HepG2 (cell line): ENCODE measurements at regions not wholly inside any gene's neighbourhood (a gene's known extent, or its start where the extent isn't known, plus 50 kb on each side); places are given as distances from the start of the nearest gene placed in this dataset.

Source experiments
- CHD2 ChIP-seq: IDR thresholded peaks from 2 replicates; pipeline ENCODE4 v1.6.1; 2011; ENCODE audit warnings: low read depth, low read length, improper control_type of control experiment
- CREB1 ChIP-seq, 2 experiments: fragments of 450-650 bp in 1 of 2; IDR thresholded peaks; 2 replicates each; pipeline ENCODE4 v1.6.1; 2016 to 2017; ENCODE audit warnings: control low read depth in 1 of 2, mild to moderate bottlenecking in 1 of 2, missing compliant biosample characterization in 1 of 2, missing genetic modification characterization in 1 of 2
- DNMT1 ChIP-seq: sonication (generic); formaldehyde crosslinking; IDR thresholded peaks from 2 replicates; pipeline ENCODE4 v1.5.1; 2020; ENCODE audit warnings: mild to moderate bottlenecking, missing genetic modification reagents
- DPF2 ChIP-seq: sonication (generic); formaldehyde crosslinking; IDR thresholded peaks from 2 replicates; pipeline ENCODE4 v1.4.0; 2020; ENCODE audit warnings: mild to moderate bottlenecking, low read depth, missing genetic modification reagents, borderline replicate concordance
- HOXA5 ChIP-seq: sonication (generic); formaldehyde crosslinking; IDR thresholded peaks from 2 replicates; pipeline ENCODE4 v1.4.0; 2020; ENCODE audit warnings: missing genetic modification reagents
- KLF12 ChIP-seq: sonication (generic); formaldehyde crosslinking; IDR thresholded peaks from 2 replicates; pipeline ENCODE4 v1.4.0; 2020; ENCODE audit warnings: missing genetic modification reagents, borderline replicate concordance
- ONECUT2 ChIP-seq: sonication (generic); formaldehyde crosslinking; IDR thresholded peaks from 2 replicates; pipeline ENCODE4 v1.4.0; 2020; ENCODE audit warnings: missing genetic modification reagents
- TOPORS ChIP-seq: sonication (generic); formaldehyde crosslinking; IDR thresholded peaks from 2 replicates; pipeline ENCODE4 v1.8.0; 2023; ENCODE audit warnings: mild to moderate bottlenecking, missing genetic modification reagents
- ZNF326 ChIP-seq: sonication (generic); formaldehyde crosslinking; IDR thresholded peaks from 2 replicates; pipeline ENCODE4 v1.4.0; 2020; ENCODE audit warnings: missing genetic modification reagents, borderline replicate concordance
- ZNF558 ChIP-seq: sonication (generic); formaldehyde crosslinking; IDR thresholded peaks from 2 replicates; pipeline ENCODE4 v1.9.0; 2022; ENCODE audit warnings: mild to moderate bottlenecking, missing genetic modification reagents, borderline replicate concordance
- ZNF614 ChIP-seq: IDR thresholded peaks from 2 replicates; pipeline ENCODE4 v1.6.1; 2018; ENCODE audit warnings: missing biosample characterization, missing genetic modification reagents, inconsistent platforms, borderline replicate concordance
- ZNF674 ChIP-seq: sonication (generic); formaldehyde crosslinking; IDR thresholded peaks from 2 replicates; pipeline ENCODE4 v1.5.0; 2020; ENCODE audit warnings: low read depth, mild to moderate bottlenecking, missing genetic modification reagents
- TF ChIP-seq, protein P1 (sequence below), 2 experiments: sonication (generic) in 1 of 2; formaldehyde crosslinking in 1 of 2; IDR thresholded peaks; 2 replicates each; pipeline versions ENCODE4 v1.5.1 to v1.6.1; 2011 to 2020; ENCODE audit warnings: borderline replicate concordance in 1 of 2, low read depth in 1 of 2, low read length in 1 of 2, mild to moderate bottlenecking in 1 of 2, missing genetic modification reagents in 1 of 2, moderate library complexity in 1 of 2
- TF ChIP-seq, protein P2 (sequence below): sonication (generic); formaldehyde crosslinking; conservative IDR thresholded peaks from 2 replicates; pipeline ENCODE4 v1.4.0; 2020; ENCODE audit warnings: mild to moderate bottlenecking, missing genetic modification reagents, moderate library complexity
- TF ChIP-seq, protein P3 (sequence below): IDR thresholded peaks from 2 replicates; pipeline ENCODE4 v1.6.1; 2016; ENCODE audit warnings: control low read depth
- TF ChIP-seq, protein P4 (sequence below): IDR thresholded peaks from 2 replicates; pipeline ENCODE4 v1.6.1; 2018; ENCODE audit warnings: missing genetic modification reagents
- TF ChIP-seq, protein P5 (sequence below): sonication (generic); formaldehyde crosslinking; IDR thresholded peaks from 2 replicates; pipeline ENCODE4 v1.8.0; 2022; ENCODE audit warnings: missing genetic modification reagents, mild to moderate bottlenecking, inconsistent platforms, borderline replicate concordance
- TF ChIP-seq, protein P6 (sequence below): sonication (generic); formaldehyde crosslinking; IDR thresholded peaks from 2 replicates; pipeline ENCODE4 v1.4.0; 2020; ENCODE audit warnings: mild to moderate bottlenecking, low read depth, missing genetic modification reagents

DNA sequence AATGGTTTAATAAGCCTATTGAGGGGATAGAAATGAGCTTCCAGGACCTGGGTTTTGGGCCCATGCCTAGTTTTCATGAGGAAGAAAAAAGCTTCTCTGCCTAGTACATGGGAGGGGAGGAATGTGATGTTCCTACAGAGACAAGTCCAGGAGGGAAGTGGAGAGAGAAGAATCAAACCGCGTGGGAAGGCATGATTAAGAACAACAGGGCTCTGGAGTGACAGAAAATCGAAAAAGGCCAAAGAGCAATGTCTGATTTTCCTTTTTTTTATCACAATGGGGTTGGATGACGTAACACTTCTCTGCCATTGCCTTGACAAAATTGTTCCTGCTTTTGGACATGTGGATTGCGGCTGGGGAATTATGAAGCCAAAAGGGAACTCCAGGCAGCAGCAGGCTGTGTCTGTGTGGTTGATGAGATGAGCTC, 258.6 kb downstream of the CXCL12 start (continued):
- no peak for TF ChIP-seq HOXA5 (CRISPR knock-in tag)
- TF ChIP-seq ZNF326 (CRISPR knock-in tag), result no peak
- TF ChIP-seq DNMT1 (CRISPR knock-in tag), result no peak
- TF ChIP-seq TOPORS (CRISPR knock-in tag), result no peak
- TF ChIP-seq CHD2, result no peak
- TF ChIP-seq, protein P1, sequence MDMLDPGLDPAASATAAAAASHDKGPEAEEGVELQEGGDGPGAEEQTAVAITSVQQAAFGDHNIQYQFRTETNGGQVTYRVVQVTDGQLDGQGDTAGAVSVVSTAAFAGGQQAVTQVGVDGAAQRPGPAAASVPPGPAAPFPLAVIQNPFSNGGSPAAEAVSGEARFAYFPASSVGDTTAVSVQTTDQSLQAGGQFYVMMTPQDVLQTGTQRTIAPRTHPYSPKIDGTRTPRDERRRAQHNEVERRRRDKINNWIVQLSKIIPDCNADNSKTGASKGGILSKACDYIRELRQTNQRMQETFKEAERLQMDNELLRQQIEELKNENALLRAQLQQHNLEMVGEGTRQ (IDR thresholded peaks at IDR 0.05; ENCODE audit: low read depth, low read length), result no peak
- TF ChIP-seq, protein P1 (CRISPR knock-in tag; IDR thresholded peaks at IDR 0.05; ENCODE audit: borderline replicate concordance), result no peak
- no peak for TF ChIP-seq DPF2
- TF ChIP-seq, protein P2, sequence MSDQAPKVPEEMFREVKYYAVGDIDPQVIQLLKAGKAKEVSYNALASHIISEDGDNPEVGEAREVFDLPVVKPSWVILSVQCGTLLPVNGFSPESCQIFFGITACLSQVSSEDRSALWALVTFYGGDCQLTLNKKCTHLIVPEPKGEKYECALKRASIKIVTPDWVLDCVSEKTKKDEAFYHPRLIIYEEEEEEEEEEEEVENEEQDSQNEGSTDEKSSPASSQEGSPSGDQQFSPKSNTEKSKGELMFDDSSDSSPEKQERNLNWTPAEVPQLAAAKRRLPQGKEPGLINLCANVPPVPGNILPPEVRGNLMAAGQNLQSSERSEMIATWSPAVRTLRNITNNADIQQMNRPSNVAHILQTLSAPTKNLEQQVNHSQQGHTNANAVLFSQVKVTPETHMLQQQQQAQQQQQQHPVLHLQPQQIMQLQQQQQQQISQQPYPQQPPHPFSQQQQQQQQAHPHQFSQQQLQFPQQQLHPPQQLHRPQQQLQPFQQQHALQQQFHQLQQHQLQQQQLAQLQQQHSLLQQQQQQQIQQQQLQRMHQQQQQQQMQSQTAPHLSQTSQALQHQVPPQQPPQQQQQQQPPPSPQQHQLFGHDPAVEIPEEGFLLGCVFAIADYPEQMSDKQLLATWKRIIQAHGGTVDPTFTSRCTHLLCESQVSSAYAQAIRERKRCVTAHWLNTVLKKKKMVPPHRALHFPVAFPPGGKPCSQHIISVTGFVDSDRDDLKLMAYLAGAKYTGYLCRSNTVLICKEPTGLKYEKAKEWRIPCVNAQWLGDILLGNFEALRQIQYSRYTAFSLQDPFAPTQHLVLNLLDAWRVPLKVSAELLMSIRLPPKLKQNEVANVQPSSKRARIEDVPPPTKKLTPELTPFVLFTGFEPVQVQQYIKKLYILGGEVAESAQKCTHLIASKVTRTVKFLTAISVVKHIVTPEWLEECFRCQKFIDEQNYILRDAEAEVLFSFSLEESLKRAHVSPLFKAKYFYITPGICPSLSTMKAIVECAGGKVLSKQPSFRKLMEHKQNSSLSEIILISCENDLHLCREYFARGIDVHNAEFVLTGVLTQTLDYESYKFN (CRISPR knock-in tag), result peak; percentile 20; the same call in 1 of the 2 replicates
- no peak for TF ChIP-seq KLF12
- TF ChIP-seq ZNF674, result no peak
- TF ChIP-seq ZNF558 (CRISPR knock-in tag), result no peak
- TF ChIP-seq, protein P3, sequence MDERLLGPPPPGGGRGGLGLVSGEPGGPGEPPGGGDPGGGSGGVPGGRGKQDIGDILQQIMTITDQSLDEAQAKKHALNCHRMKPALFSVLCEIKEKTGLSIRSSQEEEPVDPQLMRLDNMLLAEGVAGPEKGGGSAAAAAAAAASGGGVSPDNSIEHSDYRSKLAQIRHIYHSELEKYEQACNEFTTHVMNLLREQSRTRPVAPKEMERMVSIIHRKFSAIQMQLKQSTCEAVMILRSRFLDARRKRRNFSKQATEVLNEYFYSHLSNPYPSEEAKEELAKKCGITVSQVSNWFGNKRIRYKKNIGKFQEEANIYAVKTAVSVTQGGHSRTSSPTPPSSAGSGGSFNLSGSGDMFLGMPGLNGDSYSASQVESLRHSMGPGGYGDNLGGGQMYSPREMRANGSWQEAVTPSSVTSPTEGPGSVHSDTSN, result peak; percentile 62
- peak; percentile 79 for TF ChIP-seq CREB1 (IDR thresholded peaks at IDR 0.05)
- no peak for TF ChIP-seq CREB1 (CRISPR knock-in tag; IDR thresholded peaks at IDR 0.05)
- TF ChIP-seq, protein P4, sequence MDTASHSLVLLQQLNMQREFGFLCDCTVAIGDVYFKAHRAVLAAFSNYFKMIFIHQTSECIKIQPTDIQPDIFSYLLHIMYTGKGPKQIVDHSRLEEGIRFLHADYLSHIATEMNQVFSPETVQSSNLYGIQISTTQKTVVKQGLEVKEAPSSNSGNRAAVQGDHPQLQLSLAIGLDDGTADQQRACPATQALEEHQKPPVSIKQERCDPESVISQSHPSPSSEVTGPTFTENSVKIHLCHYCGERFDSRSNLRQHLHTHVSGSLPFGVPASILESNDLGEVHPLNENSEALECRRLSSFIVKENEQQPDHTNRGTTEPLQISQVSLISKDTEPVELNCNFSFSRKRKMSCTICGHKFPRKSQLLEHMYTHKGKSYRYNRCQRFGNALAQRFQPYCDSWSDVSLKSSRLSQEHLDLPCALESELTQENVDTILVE (CRISPR knock-in tag), result no peak
- TF ChIP-seq, protein P5, sequence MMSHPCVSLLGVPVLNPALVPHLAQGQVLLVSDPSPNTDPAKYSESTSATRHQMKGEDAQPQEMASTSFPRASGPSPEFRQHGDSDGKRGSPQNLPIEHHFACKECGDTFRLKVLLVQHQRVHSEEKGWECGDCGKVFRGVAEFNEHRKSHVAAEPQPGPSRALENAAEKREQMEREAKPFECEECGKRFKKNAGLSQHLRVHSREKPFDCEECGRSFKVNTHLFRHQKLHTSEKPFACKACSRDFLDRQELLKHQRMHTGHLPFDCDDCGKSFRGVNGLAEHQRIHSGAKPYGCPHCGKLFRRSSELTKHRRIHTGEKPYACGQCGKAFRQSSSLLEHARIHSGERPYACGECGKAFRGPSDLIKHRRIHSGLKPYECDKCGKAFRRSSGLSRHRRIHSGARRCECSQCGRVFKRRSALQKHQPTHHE (CRISPR knock-in tag), result no peak
- TF ChIP-seq, protein P6, sequence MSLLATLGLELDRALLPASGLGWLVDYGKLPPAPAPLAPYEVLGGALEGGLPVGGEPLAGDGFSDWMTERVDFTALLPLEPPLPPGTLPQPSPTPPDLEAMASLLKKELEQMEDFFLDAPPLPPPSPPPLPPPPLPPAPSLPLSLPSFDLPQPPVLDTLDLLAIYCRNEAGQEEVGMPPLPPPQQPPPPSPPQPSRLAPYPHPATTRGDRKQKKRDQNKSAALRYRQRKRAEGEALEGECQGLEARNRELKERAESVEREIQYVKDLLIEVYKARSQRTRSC, result no peak
- no peak for TF ChIP-seq ZNF614 (CRISPR knock-in tag)
- TF ChIP-seq ONECUT2, result no peak
